Right lobe of liver (tissue), 4 donors: ENCODE measurements at regions not wholly inside any gene's neighbourhood (a gene's known extent, or its start where the extent isn't known, plus 50 kb on each side); places are given as distances from the start of the nearest gene placed in this dataset.

Source experiments
- CTCF ChIP-seq, 4 donors: fragments of 200-600 bp in 3 of 4; fragments of 450-650 bp in 1 of 4; IDR thresholded peaks; one replicate each; pipeline versions ENCODE4 v1.5.1 to v1.8.0; 2016 to 2022; ENCODE audit warnings: antibody characterized with exemption in 4 of 4, mild to moderate bottlenecking in 2 of 4
- POLR2A ChIP-seq: fragments of 450-650 bp; IDR thresholded peaks from one replicate; pipeline ENCODE4 v1.6.1; 2017; ENCODE audit warnings: antibody characterized with exemption, mild to moderate bottlenecking
- donor health status: DM: no; HTN: no; CAD: no.
- donor health status: DM: no; HTN: no; CAD: no.
- donor health status: DM: no; HTN: yes; CAD: no.

DNA sequence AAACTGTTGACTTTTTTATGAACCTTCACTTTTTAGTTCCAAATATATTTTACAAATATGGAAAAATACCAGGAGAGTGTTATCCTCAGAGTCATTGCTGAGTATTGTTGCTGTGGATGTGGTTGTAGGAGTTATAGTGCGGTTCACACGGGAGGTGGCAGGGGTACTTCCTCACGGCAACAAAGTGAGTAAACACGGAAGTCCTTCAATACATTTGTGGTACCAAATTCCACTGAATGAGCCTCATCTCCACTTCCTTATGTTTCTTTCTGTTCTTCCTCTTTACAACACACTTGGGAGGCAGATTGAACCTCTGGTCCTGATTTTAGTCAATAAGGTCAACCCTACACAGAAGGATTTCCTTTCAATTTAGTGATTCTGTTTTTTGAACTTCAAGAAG lies 371.8 kb downstream of the BTBD3 start:
- TF ChIP-seq CTCF (IDR thresholded peaks at IDR 0.05) (no peak), POLR2A (no peak)
